IgD-negative memory B cell (primary cell): ENCODE measurements at regions not wholly inside any gene's neighbourhood (a gene's known extent, or its start where the extent isn't known, plus 50 kb on each side); places are given as distances from the start of the nearest gene placed in this dataset.
"Not testable (repeated sequence)": the region's sequence is repeated elsewhere in the genome, so short reads cannot be mapped to it uniquely, and the experiment has no call there.

Experiments
- H3K27ac Mint-ChIP-seq, 3 donors: one replicate each; pipeline ENCODE4 v1.8.0; 2020 to 2022; ENCODE audit warnings: mild to moderate bottlenecking in 3 of 3, mixed read lengths in 3 of 3, moderate library complexity in 1 of 3
- H3K27me3 Mint-ChIP-seq: one replicate; pipeline ENCODE4 v1.8.0; 2021; ENCODE audit warnings: mixed read lengths
- H3K36me3 Mint-ChIP-seq: one replicate; pipeline ENCODE4 v1.8.0; 2020; ENCODE audit warnings: mild to moderate bottlenecking, mixed read lengths
- H3K4me1 Mint-ChIP-seq, 3 donors: one replicate each; pipeline ENCODE4 v1.8.0; 2020 to 2022; ENCODE audit warnings: mixed read lengths in 3 of 3, mild to moderate bottlenecking in 1 of 3
- H3K4me3 Mint-ChIP-seq, 4 donors: one replicate each; pipeline ENCODE4 v1.8.0; 2020 to 2022; ENCODE audit warnings: mild to moderate bottlenecking in 4 of 4, mixed read lengths in 4 of 4, moderate library complexity in 3 of 4
- H3K9me3 Mint-ChIP-seq, 3 donors: one replicate each; pipeline ENCODE4 v1.8.0; 2020 to 2021; ENCODE audit warnings: mixed read lengths in 3 of 3, mild to moderate bottlenecking in 1 of 3

- Mint-ChIP-seq H3K27ac (no peak overlapping the region), H3K4me1 (no peaks in the 10 kb centered on the region), H3K27me3 (peaks cover 12% of the 10 kb centered on the region), H3K36me3 (no peaks in the 10 kb centered on the region), H3K4me3 (no peak overlapping the region), H3K9me3 (peaks cover 2 to 8% (median 4%) of the 10 kb centered on the region in 3 donors)
These were observed 564.4 kb downstream of the MATN1 start for GRCh38 chr1:30159015-30159414.

- H3K36me3 Mint-ChIP-seq, H3K4me1 Mint-ChIP-seq, H3K27ac Mint-ChIP-seq, H3K27me3 Mint-ChIP-seq, H3K4me3 Mint-ChIP-seq: not testable (repeated sequence)
- peaks cover 5 to 10% (median 9%) of the 10 kb centered on the region in 3 donors for H3K9me3 Mint-ChIP-seq
These were observed 567.7 kb downstream of the MATN1 start for GRCh38 chr1:30155698-30156097.

- not testable (repeated sequence) for H3K4me3 Mint-ChIP-seq, H3K4me1 Mint-ChIP-seq, H3K27me3 Mint-ChIP-seq, H3K36me3 Mint-ChIP-seq, H3K27ac Mint-ChIP-seq
- H3K9me3 Mint-ChIP-seq = peaks cover 5 to 10% (median 9%) of the 10 kb centered on the region in 3 donors
These were observed 568.1 kb downstream of the MATN1 start for GRCh38 chr1:30155253-30155652.

- H3K4me3 Mint-ChIP-seq = no peak overlapping the region
- H3K9me3 Mint-ChIP-seq = peaks cover 5 to 10% (median 9%) of the 10 kb centered on the region in 3 donors
- H3K27ac Mint-ChIP-seq = no peak overlapping the region
- no peaks in the 10 kb centered on the region for H3K27me3 Mint-ChIP-seq
- H3K4me1 Mint-ChIP-seq = no peaks in the 10 kb centered on the region
- no peaks in the 10 kb centered on the region for H3K36me3 Mint-ChIP-seq
These were observed 569.5 kb downstream of the MATN1 start for GRCh38 chr1:30153743-30154449.

- H3K36me3 Mint-ChIP-seq = no peaks in the 10 kb centered on the region
- no peak overlapping the region for H3K27ac Mint-ChIP-seq
- H3K27me3 Mint-ChIP-seq = no peaks in the 10 kb centered on the region
- no peaks in the 10 kb centered on the region for H3K4me1 Mint-ChIP-seq
- H3K4me3 Mint-ChIP-seq = no peak overlapping the region
- H3K9me3 Mint-ChIP-seq = peaks cover 5 to 10% (median 9%) of the 10 kb centered on the region in 3 donors
These were observed 571.6 kb downstream of the MATN1 start for GRCh38 chr1:30151826-30152225.

GRCh38 chr1:30151119-30151518 lies 572.3 kb downstream of the MATN1 start:
- Mint-ChIP-seq H3K36me3 (no peaks in the 10 kb centered on the region), H3K27me3 (no peaks in the 10 kb centered on the region), H3K9me3 (peaks cover 3 to 10% (median 9%) of the 10 kb centered on the region in 3 donors), H3K4me1 (no peaks in the 10 kb centered on the region), H3K4me3 (no peak overlapping the region), H3K27ac (no peak overlapping the region)

GRCh38 chr1:30149226-30149625 lies 574.2 kb downstream of the MATN1 start:
- H3K36me3 Mint-ChIP-seq = no peaks in the 10 kb centered on the region
- H3K27ac Mint-ChIP-seq = no peak overlapping the region
- no peaks in the 10 kb centered on the region for H3K4me1 Mint-ChIP-seq
- peaks cover 5 to 10% (median 7%) of the 10 kb centered on the region in 3 donors for H3K9me3 Mint-ChIP-seq
- no peaks in the 10 kb centered on the region for H3K27me3 Mint-ChIP-seq
- peak overlapping the region in 1 of 4 donors; percentile 41 for H3K4me3 Mint-ChIP-seq

- Mint-ChIP-seq H3K27ac (no peak overlapping the region), H3K27me3 (no peaks in the 10 kb centered on the region), H3K4me3 (peak overlapping the region in 1 of 4 donors; percentile 41), H3K36me3 (no peaks in the 10 kb centered on the region), H3K4me1 (no peaks in the 10 kb centered on the region), H3K9me3 (peaks cover 5 to 16% (median 7%) of the 10 kb centered on the region in 3 donors)
These were observed 574.7 kb downstream of the MATN1 start for GRCh38 chr1:30148676-30149075.

GRCh38 chr1:30147188-30147587 lies 576.2 kb downstream of the MATN1 start:
- H3K36me3 Mint-ChIP-seq = no peaks in the 10 kb centered on the region
- H3K27me3 Mint-ChIP-seq = no peaks in the 10 kb centered on the region

GRCh38 chr1:30146448-30146847 lies 576.9 kb downstream of the MATN1 start:
- Mint-ChIP-seq H3K9me3 (peaks cover 4 to 20% (median 5%) of the 10 kb centered on the region in 3 donors), H3K4me3 (no peak overlapping the region), H3K4me1 (no peaks in the 10 kb centered on the region), H3K27me3 (no peaks in the 10 kb centered on the region), H3K27ac (no peak overlapping the region), H3K36me3 (no peaks in the 10 kb centered on the region)

More at GRCh38 chr1:30147188-30147587, 576.2 kb downstream of the MATN1 start:
- no peak overlapping the region for H3K4me3 Mint-ChIP-seq
- no peaks in the 10 kb centered on the region for H3K4me1 Mint-ChIP-seq
- no peak overlapping the region for H3K27ac Mint-ChIP-seq
- H3K9me3 Mint-ChIP-seq = peaks cover 4 to 20% (median 7%) of the 10 kb centered on the region in 3 donors

GRCh38 chr1:30145723-30146303 lies 577.6 kb downstream of the MATN1 start:
- H3K27ac Mint-ChIP-seq = no peak overlapping the region

GRCh38 chr1:30144831-30145230 lies 578.6 kb downstream of the MATN1 start:
- Mint-ChIP-seq H3K36me3 (no peaks in the 10 kb centered on the region), H3K27ac (no peak overlapping the region), H3K9me3 (peaks cover 0 to 17% (median 2%) of the 10 kb centered on the region in 3 donors), H3K4me3 (no peak overlapping the region), H3K4me1 (no peaks in the 10 kb centered on the region), H3K27me3 (no peaks in the 10 kb centered on the region)

More at GRCh38 chr1:30145723-30146303, 577.6 kb downstream of the MATN1 start:
- no peak overlapping the region for H3K4me3 Mint-ChIP-seq
- H3K4me1 Mint-ChIP-seq = no peaks in the 10 kb centered on the region
- H3K36me3 Mint-ChIP-seq = no peaks in the 10 kb centered on the region
- no peaks in the 10 kb centered on the region for H3K27me3 Mint-ChIP-seq
- H3K9me3 Mint-ChIP-seq = peaks cover 0 to 17% (median 2%) of the 10 kb centered on the region in 3 donors

- Mint-ChIP-seq H3K9me3 (peaks cover 0 to 17% (median 2%) of the 10 kb centered on the region in 3 donors), H3K27ac (no peak overlapping the region), H3K36me3 (no peaks in the 10 kb centered on the region), H3K4me3 (no peak overlapping the region), H3K27me3 (no peaks in the 10 kb centered on the region), H3K4me1 (no peaks in the 10 kb centered on the region)
These were observed 579.9 kb downstream of the MATN1 start for GRCh38 chr1:30143517-30143916.

- H3K4me1 Mint-ChIP-seq = no peaks in the 10 kb centered on the region
- no peak overlapping the region for H3K27ac Mint-ChIP-seq
- no peaks in the 10 kb centered on the region for H3K27me3 Mint-ChIP-seq
- H3K4me3 Mint-ChIP-seq = no peak overlapping the region
- peaks cover 2% of the 10 kb centered on the region for H3K36me3 Mint-ChIP-seq
- peaks cover 1 to 14% (median 4%) of the 10 kb centered on the region in 3 donors for H3K9me3 Mint-ChIP-seq
These were observed 582.8 kb downstream of the MATN1 start for GRCh38 chr1:30140566-30140965.

GRCh38 chr1:30138891-30139290 lies 584.5 kb downstream of the MATN1 start:
- H3K4me1 Mint-ChIP-seq = no peaks in the 10 kb centered on the region
- H3K9me3 Mint-ChIP-seq = peaks cover 0 to 6% (median 4%) of the 10 kb centered on the region in 3 donors
- no peak overlapping the region for H3K4me3 Mint-ChIP-seq
- H3K27me3 Mint-ChIP-seq = no peaks in the 10 kb centered on the region
- peaks cover 2% of the 10 kb centered on the region for H3K36me3 Mint-ChIP-seq
- H3K27ac Mint-ChIP-seq = no peak overlapping the region

GRCh38 chr1:30137001-30137400 lies 586.4 kb downstream of the MATN1 start:
- Mint-ChIP-seq H3K36me3 (peaks cover 2% of the 10 kb centered on the region), H3K27me3 (no peaks in the 10 kb centered on the region), H3K4me3 (no peak overlapping the region), H3K9me3 (peaks cover 0 to 4% (median 0%) of the 10 kb centered on the region in 3 donors), H3K4me1 (no peaks in the 10 kb centered on the region), H3K27ac (no peak overlapping the region)
